PC-9 (cell line): ENCODE measurements at regions not wholly inside any gene's neighbourhood (a gene's known extent, or its start where the extent isn't known, plus 50 kb on each side); places are given as distances from the start of the nearest gene placed in this dataset.

Experiments used
- BruUV-seq: library from RNA; stranded (reverse); fragments of 400-500 nt; replicated peaks from 2 replicates; lab custom pipeline; 2021; lab: Mats Ljungman, UMichigan
- CTCF ChIA-PET: fragments of 300-600 bp; sonication (Branson Sonifier 250); formaldehyde crosslinking; loops from one replicate; lab custom pipeline; 2022; ENCODE audit warnings: antibody characterized with exemption; lab: Charles Lee
- POLR2A ChIA-PET: fragments of 300-600 bp; sonication (Branson Sonifier 250); formaldehyde crosslinking; loops from one replicate; lab custom pipeline; 2022; ENCODE audit warnings: antibody characterized with exemption; ENCODE audit not compliant: unreplicated experiment; lab: Charles Lee
- DNase-seq, 2 experiments: peaks; one replicate each; pipeline versions ENCODE4 v3.0.0 to v3.0.0-alpha.2; 2015 to 2022; ENCODE audit warnings: mixed read lengths in 1 of 2
- H2AFZ ChIP-seq: fragments of 200-600 bp; sonication (generic); 2 replicates; pipeline ENCODE4 v1.8.1; 2017; ENCODE audit warnings: antibody characterized with exemption
- H3F3A ChIP-seq: fragments of 200-600 bp; sonication (generic); 2 replicates; pipeline ENCODE4 v1.8.1; 2017; ENCODE audit warnings: antibody characterized with exemption, mild to moderate bottlenecking, low read depth; ENCODE audit not compliant: insufficient read depth
- H3K27ac ChIP-seq: fragments of 200-600 bp; sonication (generic); 2 replicates; pipeline ENCODE4 v1.6.1; 2016; ENCODE audit warnings: mixed run types
- H3K27me3 ChIP-seq: fragments of 200-600 bp; sonication (generic); 2 replicates; pipeline ENCODE4 v1.6.1; 2016; ENCODE audit warnings: low read depth, mixed run types; ENCODE audit not compliant: insufficient read depth
- H3K36me3 ChIP-seq: fragments of 200-600 bp; sonication (generic); 2 replicates; pipeline ENCODE4 v1.6.1; 2016; ENCODE audit warnings: low read depth, mixed run types
- H3K4me1 ChIP-seq: fragments of 200-600 bp; sonication (generic); replicated peaks from 2 replicates; pipeline ENCODE4 v1.6.1; 2016; ENCODE audit warnings: mixed run types; ENCODE audit not compliant: insufficient read depth
- H3K4me2 ChIP-seq: fragments of 200-600 bp; sonication (generic); 2 replicates; pipeline ENCODE4 v1.6.1; 2017; ENCODE audit warnings: mixed run types
- H3K4me3 ChIP-seq: fragments of 200-600 bp; sonication (generic); 2 replicates; pipeline ENCODE4 v1.6.1; 2016; ENCODE audit warnings: mixed run types
- H3K79me2 ChIP-seq: fragments of 200-600 bp; sonication (generic); 2 replicates; pipeline ENCODE4 v1.6.1; 2017; ENCODE audit warnings: low read depth, mixed run types
- H3K9me2 ChIP-seq: fragments of 200-600 bp; sonication (generic); 2 replicates; pipeline ENCODE4 v1.8.1; 2017; ENCODE audit warnings: mild to moderate bottlenecking; ENCODE audit not compliant: insufficient read depth
- H3K9me3 ChIP-seq: fragments of 200-600 bp; sonication (generic); 2 replicates; pipeline ENCODE4 v1.8.1; 2016; ENCODE audit warnings: low read depth; ENCODE audit not compliant: insufficient read depth
- H4K20me1 ChIP-seq: fragments of 200-600 bp; sonication (generic); 2 replicates; pipeline ENCODE4 v1.8.1; 2017; ENCODE audit not compliant: insufficient read depth
- EZH2 ChIP-seq: fragments of 200-600 bp; sonication (generic); IDR thresholded peaks from 2 replicates; pipeline ENCODE4 v1.8.0; 2017; ENCODE audit warnings: antibody characterized with exemption, low read depth
- intact Hi-C: fragments of 100-400 bp; cut with micrococcal nuclease; formaldehyde crosslinking; loops from one replicate; pipeline ENCODE4 v1.10.0; 2022; ENCODE audit not compliant: unreplicated experiment
- TF ChIP-seq, protein P1 (sequence below): fragments of 200-600 bp; sonication (generic); conservative IDR thresholded peaks from 2 replicates; pipeline ENCODE4 v1.6.1; 2017; ENCODE audit warnings: mixed run types, antibody characterized with exemption, mild to moderate bottlenecking, moderate library complexity

DNA sequence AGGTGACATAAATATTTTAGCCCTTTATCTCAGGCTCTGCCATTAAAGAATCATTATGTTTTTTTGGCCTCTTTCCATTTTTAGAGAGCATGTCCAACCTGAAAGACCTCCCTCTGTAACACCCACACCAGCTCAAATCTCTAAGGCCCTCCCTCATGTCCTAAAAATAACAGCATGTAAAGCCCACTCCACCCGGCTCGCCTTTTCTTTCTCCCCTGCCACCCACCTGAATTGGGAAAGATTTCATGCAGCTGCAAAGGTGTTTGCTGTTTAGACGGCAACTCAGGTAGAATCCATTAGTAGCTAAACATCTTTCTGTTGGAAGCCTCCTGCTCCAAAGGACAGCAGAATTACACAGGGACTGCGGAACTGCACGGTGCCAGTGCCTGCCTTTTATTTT is 79.9 kb downstream of the DMRTA2 start:
- ChIA-PET CTCF (no interaction called here), POLR2A (no interaction called here)
- H3K27me3 ChIP-seq, result peaks cover 54% of the 10 kb centered on the region
- H3K9me3 ChIP-seq, result no peaks in the 10 kb centered on the region
- H3K4me2 ChIP-seq, result no peak overlapping the region
- H2AFZ ChIP-seq, result no peak overlapping the region
- intact Hi-C loops, result no loop called here
- no peaks in the 10 kb centered on the region for H3K79me2 ChIP-seq
- no peak overlapping the region for H3K4me3 ChIP-seq
- H3K4me1 ChIP-seq, result no peaks in the 10 kb centered on the region
- H3K27ac ChIP-seq, result no peak overlapping the region
- no peaks in the 10 kb centered on the region for H4K20me1 ChIP-seq
- no TSS peak for BruUV-seq
- H3K36me3 ChIP-seq, result no peaks in the 10 kb centered on the region
- no peak for DNase-seq
- H3F3A ChIP-seq, result no peaks in the 10 kb centered on the region
- no peaks in the 10 kb centered on the region for H3K9me2 ChIP-seq
- TF ChIP-seq EZH2, result no peak

DNA sequence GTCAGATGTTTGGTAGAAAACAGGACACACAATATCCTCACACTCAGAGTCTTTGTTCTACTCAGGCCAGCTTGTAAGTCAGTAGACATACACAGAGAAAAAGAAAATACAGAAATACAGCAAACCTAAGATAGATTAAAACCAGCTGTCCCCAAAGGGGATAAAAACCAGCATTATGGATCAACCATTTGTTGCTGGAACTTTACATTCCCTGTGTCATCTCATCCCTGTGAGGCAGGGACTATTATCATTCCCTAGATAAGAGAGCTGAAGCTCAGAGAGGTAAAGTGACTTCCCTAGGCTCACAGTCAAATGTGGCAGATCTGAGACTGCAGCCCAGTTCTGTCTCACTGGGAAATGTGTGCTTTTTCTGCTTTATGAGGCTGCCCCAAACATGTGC is 80.7 kb downstream of the DMRTA2 start:
- Histone ChIP-seq H3K27ac (no peak overlapping the region), H3K9me3 (no peaks in the 10 kb centered on the region), H3K4me2 (no peak overlapping the region), H3K36me3 (no peaks in the 10 kb centered on the region), H3K79me2 (no peaks in the 10 kb centered on the region), H3K9me2 (no peaks in the 10 kb centered on the region), H3K27me3 (peaks cover 54% of the 10 kb centered on the region), H3F3A (no peaks in the 10 kb centered on the region), H2AFZ (no peak overlapping the region), H3K4me3 (no peak overlapping the region), H3K4me1 (no peaks in the 10 kb centered on the region), H4K20me1 (no peaks in the 10 kb centered on the region)
- TF ChIP-seq EZH2, result no peak
- TF ChIP-seq, protein P1, sequence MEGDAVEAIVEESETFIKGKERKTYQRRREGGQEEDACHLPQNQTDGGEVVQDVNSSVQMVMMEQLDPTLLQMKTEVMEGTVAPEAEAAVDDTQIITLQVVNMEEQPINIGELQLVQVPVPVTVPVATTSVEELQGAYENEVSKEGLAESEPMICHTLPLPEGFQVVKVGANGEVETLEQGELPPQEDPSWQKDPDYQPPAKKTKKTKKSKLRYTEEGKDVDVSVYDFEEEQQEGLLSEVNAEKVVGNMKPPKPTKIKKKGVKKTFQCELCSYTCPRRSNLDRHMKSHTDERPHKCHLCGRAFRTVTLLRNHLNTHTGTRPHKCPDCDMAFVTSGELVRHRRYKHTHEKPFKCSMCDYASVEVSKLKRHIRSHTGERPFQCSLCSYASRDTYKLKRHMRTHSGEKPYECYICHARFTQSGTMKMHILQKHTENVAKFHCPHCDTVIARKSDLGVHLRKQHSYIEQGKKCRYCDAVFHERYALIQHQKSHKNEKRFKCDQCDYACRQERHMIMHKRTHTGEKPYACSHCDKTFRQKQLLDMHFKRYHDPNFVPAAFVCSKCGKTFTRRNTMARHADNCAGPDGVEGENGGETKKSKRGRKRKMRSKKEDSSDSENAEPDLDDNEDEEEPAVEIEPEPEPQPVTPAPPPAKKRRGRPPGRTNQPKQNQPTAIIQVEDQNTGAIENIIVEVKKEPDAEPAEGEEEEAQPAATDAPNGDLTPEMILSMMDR, result no peak
- no peak for DNase-seq
- no TSS peak for BruUV-seq
- POLR2A ChIA-PET, result no interaction called here
- CTCF ChIA-PET, result no interaction called here
- intact Hi-C loops, result no loop called here

DNA sequence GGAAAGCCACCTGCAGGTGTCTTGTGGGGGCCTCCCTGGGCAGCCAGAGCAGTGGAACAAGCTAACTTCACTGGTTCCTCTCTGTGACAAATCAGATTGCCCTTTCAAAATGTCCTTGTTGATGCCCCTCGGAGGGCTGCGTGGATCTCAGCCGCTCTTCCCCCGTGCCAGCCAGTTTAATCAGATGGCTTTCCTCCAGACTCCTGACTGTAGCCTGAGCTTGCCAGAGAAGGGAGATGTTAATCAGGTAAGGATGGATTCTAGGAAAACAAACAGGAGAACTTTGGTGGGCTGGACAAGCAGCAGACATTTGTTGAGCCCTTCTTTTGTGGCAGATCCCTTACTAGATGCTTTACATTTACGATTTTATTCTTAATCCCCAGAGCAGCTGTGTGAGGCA is 88.2 kb downstream of the DMRTA2 start:
- H3K27ac ChIP-seq, result no peak overlapping the region
- TF ChIP-seq EZH2, result no peak
- TF ChIP-seq, protein P1, result no peak
- peaks cover 54% of the 10 kb centered on the region for H3K27me3 ChIP-seq
- H3F3A ChIP-seq, result no peaks in the 10 kb centered on the region
- no peak overlapping the region for H3K4me3 ChIP-seq
- ChIA-PET POLR2A (no interaction called here), CTCF (no interaction called here)
- BruUV-seq, result no TSS peak
- H3K4me1 ChIP-seq, result no peaks in the 10 kb centered on the region
- no peaks in the 10 kb centered on the region for H4K20me1 ChIP-seq
- H3K4me2 ChIP-seq, result no peak overlapping the region
- H3K9me3 ChIP-seq, result no peaks in the 10 kb centered on the region
- no peaks in the 10 kb centered on the region for H3K9me2 ChIP-seq
- DNase-seq, result no peak
- H3K36me3 ChIP-seq, result no peaks in the 10 kb centered on the region
- H3K79me2 ChIP-seq, result no peaks in the 10 kb centered on the region
- intact Hi-C loops, result loop anchor here (10.0 kb wide), 1 partner anchor 250 kb away; no protein-coding TSS in a partner anchor
- no peak overlapping the region for H2AFZ ChIP-seq

DNA sequence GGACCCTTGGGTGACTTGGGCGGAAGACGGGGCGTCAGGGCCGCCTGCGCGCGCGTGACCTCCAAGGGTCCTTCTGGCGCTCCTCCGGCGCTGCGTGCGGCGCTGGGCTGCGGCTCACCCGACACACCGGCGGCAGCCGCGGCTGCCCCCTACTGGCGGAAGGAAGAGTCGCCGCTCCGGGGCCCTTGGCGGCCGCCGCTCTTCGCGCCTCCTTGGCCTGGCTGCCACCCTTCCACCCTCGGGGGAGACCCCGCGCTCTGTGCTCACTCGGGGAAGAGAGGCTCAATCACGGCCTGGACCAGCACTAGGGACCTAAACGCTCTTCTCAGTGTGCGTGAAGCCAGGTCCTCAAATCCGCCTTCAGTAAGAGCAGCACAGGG is 89.7 kb downstream of the DMRTA2 start:
- no peak for TF ChIP-seq EZH2
- TF ChIP-seq, protein P1, result 0 out of 2 replicates have a peak, but pooled peaks have one; percentile 25
- Histone ChIP-seq H3K4me3 (no peak overlapping the region; the same call in 1 of the 2 replicates), H3K9me2 (no peaks in the 10 kb centered on the region), H3K4me2 (no peak overlapping the region), H3K79me2 (no peaks in the 10 kb centered on the region), H3K4me1 (no peaks in the 10 kb centered on the region), H4K20me1 (no peaks in the 10 kb centered on the region), H3K27ac (no peak overlapping the region), H3K9me3 (no peaks in the 10 kb centered on the region), H3K27me3 (peaks cover 43% of the 10 kb centered on the region; the same call in 1 of the 2 replicates), H2AFZ (no peak overlapping the region), H3F3A (no peaks in the 10 kb centered on the region), H3K36me3 (no peaks in the 10 kb centered on the region)
- POLR2A ChIA-PET, result no interaction called here
- BruUV-seq, result no TSS peak
- CTCF ChIA-PET, result interaction anchor here (0.6 kb wide), 1 partner anchor 284 kb away, joined by 3 read pairs; no protein-coding TSS in a partner anchor
- no peak for DNase-seq
- intact Hi-C loops, result loop anchor here (10.0 kb wide), 1 partner anchor 249 kb away; no protein-coding TSS in a partner anchor
